ENCODE measurements at regions not wholly inside any gene's neighbourhood (a gene's known extent, or its start where the extent isn't known, plus 50 kb on each side); places are given as distances from the start of the nearest gene placed in this dataset.

- Histone ChIP-seq H3K4me1 (ENCODE audit: control insufficient read depth in 1 of 2, insufficient read depth in 2 of 2, low read depth in 1 of 2, low read length in 1 of 2) (no peaks in the 10 kb centered on the region), H3K27me3 (ENCODE audit: insufficient read depth) (no peaks in the 10 kb centered on the region), H3K9me3 (no peaks in the 10 kb centered on the region), H3K4me2 (no peak overlapping the region), H3K9ac (no peak overlapping the region), H3K27ac (ENCODE audit: low read depth in 2 of 2, low read length in 1 of 2) (no peak overlapping the region), H2AFZ (ENCODE audit: low read depth) (no peak overlapping the region), H3F3A (replicated peaks; ENCODE audit: insufficient read depth) (no peaks in the 10 kb centered on the region), H3K36me3 (replicated peaks in 1 of 2; ENCODE audit: control insufficient read depth in 1 of 2, insufficient read depth in 2 of 2, low read length in 1 of 2) (no peaks in the 10 kb centered on the region), H3K79me2 (ENCODE audit: insufficient read depth) (no peaks in the 10 kb centered on the region), H4K20me1 (ENCODE audit: insufficient read depth) (no peaks in the 10 kb centered on the region), H3K9me2 (no peaks in the 10 kb centered on the region), H3K4me3 (ENCODE audit: low read depth in 2 of 2, low read length in 1 of 2) (no peak overlapping the region)
- 68% methylated on average over 9 of the region's 9 CpGs for WGBS (ENCODE audit: low lambda C conversion rate)
- ChIA-PET CTCF (interaction anchor here (0.6 to 1.7 kb wide), 4 partner anchors 10 to 849 kb away, joined by 3 to 5 read pairs (median 3); no protein-coding TSS in a partner anchor), POLR2A (no interaction called here)
- TF ChIP-seq EZH2phosphoT487 (IDR thresholded peaks at IDR 0.05; ENCODE audit: borderline replicate concordance, low read depth) (no peak), MEF2A (IDR thresholded peaks at IDR 0.05; ENCODE audit: borderline replicate concordance, low read depth) (no peak), PBX3 (IDR thresholded peaks at IDR 0.05) (no peak), REST (IDR thresholded peaks at IDR 0.05; ENCODE audit: low read depth, low read length) (no peak), USF1 (IDR thresholded peaks at IDR 0.05; ENCODE audit: borderline replicate concordance, low read depth) (no peak), FOXJ3 (CRISPR knock-in tag; IDR thresholded peaks at IDR 0.05) (no peak), TAF1 (IDR thresholded peaks at IDR 0.05; ENCODE audit: borderline replicate concordance, low read depth, low read length) (no peak), TCF12 (IDR thresholded peaks at IDR 0.05) (no peak), RCOR1 (IDR thresholded peaks at IDR 0.05; ENCODE audit: low read length) (no peak), FOSL2 (IDR thresholded peaks at IDR 0.05; ENCODE audit: borderline replicate concordance, low read depth) (no peak), POLR2AphosphoS5 (IDR thresholded peaks at IDR 0.05; ENCODE audit: low read depth, low read length) (no peak), FOXM1 (IDR thresholded peaks at IDR 0.05; ENCODE audit: low read depth) (no peak), GABPA (IDR thresholded peaks at IDR 0.05; ENCODE audit: low read depth) (no peak), CTCF (IDR thresholded peaks at IDR 0.05) (no peak), CHD2 (IDR thresholded peaks at IDR 0.05; ENCODE audit: low read length, partially characterized antibody) (no peak), RXRA (IDR thresholded peaks at IDR 0.05; ENCODE audit: borderline replicate concordance, low read depth) (no peak), EP300 (IDR thresholded peaks at IDR 0.05; ENCODE audit: borderline replicate concordance in 1 of 2, low read depth in 1 of 2, low read length in 1 of 2) (no peak), SIN3A (IDR thresholded peaks at IDR 0.05; ENCODE audit: borderline replicate concordance, low read depth, low read length) (no peak)
- TF ChIP-seq, protein P1, sequence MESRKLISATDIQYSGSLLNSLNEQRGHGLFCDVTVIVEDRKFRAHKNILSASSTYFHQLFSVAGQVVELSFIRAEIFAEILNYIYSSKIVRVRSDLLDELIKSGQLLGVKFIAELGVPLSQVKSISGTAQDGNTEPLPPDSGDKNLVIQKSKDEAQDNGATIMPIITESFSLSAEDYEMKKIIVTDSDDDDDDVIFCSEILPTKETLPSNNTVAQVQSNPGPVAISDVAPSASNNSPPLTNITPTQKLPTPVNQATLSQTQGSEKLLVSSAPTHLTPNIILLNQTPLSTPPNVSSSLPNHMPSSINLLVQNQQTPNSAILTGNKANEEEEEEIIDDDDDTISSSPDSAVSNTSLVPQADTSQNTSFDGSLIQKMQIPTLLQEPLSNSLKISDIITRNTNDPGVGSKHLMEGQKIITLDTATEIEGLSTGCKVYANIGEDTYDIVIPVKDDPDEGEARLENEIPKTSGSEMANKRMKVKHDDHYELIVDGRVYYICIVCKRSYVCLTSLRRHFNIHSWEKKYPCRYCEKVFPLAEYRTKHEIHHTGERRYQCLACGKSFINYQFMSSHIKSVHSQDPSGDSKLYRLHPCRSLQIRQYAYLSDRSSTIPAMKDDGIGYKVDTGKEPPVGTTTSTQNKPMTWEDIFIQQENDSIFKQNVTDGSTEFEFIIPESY (IDR thresholded peaks at IDR 0.05; ENCODE audit: borderline replicate concordance, low read depth): no peak
- no peak for DNase-seq
These were observed 117.6 kb downstream of the FAT3 start for GRCh38 chr11:92342034-92342720.

Data from SK-N-SH (cell line).